PC-9 (cell line): ENCODE measurements at regions not wholly inside any gene's neighbourhood (a gene's known extent, or its start where the extent isn't known, plus 50 kb on each side); places are given as distances from the start of the nearest gene placed in this dataset.

ENCODE experiments used
- EZH2 ChIP-seq: fragments of 200-600 bp; sonication (generic); IDR thresholded peaks from 2 replicates; pipeline ENCODE4 v1.8.0; 2017; ENCODE audit warnings: antibody characterized with exemption, low read depth
- TF ChIP-seq, protein P1 (sequence below): fragments of 200-600 bp; sonication (generic); conservative IDR thresholded peaks from 2 replicates; pipeline ENCODE4 v1.6.1; 2017; ENCODE audit warnings: mixed run types, antibody characterized with exemption, mild to moderate bottlenecking, moderate library complexity

DNA sequence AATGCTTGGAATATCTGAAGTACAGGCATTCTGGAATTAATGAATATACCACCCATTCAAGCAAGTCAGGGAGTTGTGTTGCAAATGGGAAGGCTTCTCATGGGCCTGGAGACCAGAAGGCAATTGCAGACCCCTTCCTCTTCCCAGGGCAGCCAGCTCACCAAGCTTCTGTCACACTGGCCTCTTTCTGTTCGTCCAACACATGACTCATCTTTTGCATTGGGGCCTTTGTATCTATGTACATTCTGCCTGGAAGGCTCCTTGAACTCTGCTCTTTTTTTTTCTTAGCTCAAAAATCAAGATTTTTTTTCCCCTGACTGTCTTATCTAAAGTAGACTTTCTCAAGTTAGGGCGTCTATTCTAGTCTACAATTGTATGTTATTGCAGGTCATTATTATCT, 132.9 kb upstream of the MYLIP start:
- TF ChIP-seq, protein P1, sequence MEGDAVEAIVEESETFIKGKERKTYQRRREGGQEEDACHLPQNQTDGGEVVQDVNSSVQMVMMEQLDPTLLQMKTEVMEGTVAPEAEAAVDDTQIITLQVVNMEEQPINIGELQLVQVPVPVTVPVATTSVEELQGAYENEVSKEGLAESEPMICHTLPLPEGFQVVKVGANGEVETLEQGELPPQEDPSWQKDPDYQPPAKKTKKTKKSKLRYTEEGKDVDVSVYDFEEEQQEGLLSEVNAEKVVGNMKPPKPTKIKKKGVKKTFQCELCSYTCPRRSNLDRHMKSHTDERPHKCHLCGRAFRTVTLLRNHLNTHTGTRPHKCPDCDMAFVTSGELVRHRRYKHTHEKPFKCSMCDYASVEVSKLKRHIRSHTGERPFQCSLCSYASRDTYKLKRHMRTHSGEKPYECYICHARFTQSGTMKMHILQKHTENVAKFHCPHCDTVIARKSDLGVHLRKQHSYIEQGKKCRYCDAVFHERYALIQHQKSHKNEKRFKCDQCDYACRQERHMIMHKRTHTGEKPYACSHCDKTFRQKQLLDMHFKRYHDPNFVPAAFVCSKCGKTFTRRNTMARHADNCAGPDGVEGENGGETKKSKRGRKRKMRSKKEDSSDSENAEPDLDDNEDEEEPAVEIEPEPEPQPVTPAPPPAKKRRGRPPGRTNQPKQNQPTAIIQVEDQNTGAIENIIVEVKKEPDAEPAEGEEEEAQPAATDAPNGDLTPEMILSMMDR = no peak
- no peak for TF ChIP-seq EZH2
